GM10248 (cell line): ENCODE measurements at regions not wholly inside any gene's neighbourhood (a gene's known extent, or its start where the extent isn't known, plus 50 kb on each side); places are given as distances from the start of the nearest gene placed in this dataset.

Experiments used
- CTCF ChIA-PET: fragments of 300-600 bp; sonication (Branson Sonifier 250); formaldehyde crosslinking; extraction: SDS; loops from one replicate; lab custom pipeline; 2021; ENCODE audit warnings: antibody characterized with exemption; lab: Yijun Ruan, JAX
- POLR2A ChIA-PET: fragments of 350-650 bp; sonication (Branson Sonifier 250); formaldehyde crosslinking; extraction: SDS; loops from one replicate; lab custom pipeline; 2020; ENCODE audit warnings: antibody characterized with exemption; lab: Yijun Ruan, JAX
- DNase-seq: peaks from one replicate; pipeline ENCODE4 v3.0.0; 2012; ENCODE audit errors: extremely low spot score
- TF ChIP-seq, protein P1 (sequence below): IDR thresholded peaks from 2 replicates; pipeline ENCODE4 v1.5.1; 2012; ENCODE audit warnings: mild to moderate bottlenecking, low read depth; ENCODE audit errors: extremely low read depth, missing control alignments, control extremely low read depth

GRCh38 chr22:47278655-47279054, 516.2 kb downstream of the TBC1D22A start:
- CTCF ChIA-PET, result no interaction called here
- TF ChIP-seq, protein P1, sequence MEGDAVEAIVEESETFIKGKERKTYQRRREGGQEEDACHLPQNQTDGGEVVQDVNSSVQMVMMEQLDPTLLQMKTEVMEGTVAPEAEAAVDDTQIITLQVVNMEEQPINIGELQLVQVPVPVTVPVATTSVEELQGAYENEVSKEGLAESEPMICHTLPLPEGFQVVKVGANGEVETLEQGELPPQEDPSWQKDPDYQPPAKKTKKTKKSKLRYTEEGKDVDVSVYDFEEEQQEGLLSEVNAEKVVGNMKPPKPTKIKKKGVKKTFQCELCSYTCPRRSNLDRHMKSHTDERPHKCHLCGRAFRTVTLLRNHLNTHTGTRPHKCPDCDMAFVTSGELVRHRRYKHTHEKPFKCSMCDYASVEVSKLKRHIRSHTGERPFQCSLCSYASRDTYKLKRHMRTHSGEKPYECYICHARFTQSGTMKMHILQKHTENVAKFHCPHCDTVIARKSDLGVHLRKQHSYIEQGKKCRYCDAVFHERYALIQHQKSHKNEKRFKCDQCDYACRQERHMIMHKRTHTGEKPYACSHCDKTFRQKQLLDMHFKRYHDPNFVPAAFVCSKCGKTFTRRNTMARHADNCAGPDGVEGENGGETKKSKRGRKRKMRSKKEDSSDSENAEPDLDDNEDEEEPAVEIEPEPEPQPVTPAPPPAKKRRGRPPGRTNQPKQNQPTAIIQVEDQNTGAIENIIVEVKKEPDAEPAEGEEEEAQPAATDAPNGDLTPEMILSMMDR, result no peak
- POLR2A ChIA-PET, result no interaction called here
- no peak for DNase-seq

- TF ChIP-seq, protein P1, result no peak
- no peak for DNase-seq
- ChIA-PET CTCF (no interaction called here), POLR2A (no interaction called here)
Observed at GRCh38 chr22:47277531-47277930, 515.1 kb downstream of the TBC1D22A start.

- TF ChIP-seq, protein P1, result no peak
- no peak for DNase-seq
- CTCF ChIA-PET, result no interaction called here
- POLR2A ChIA-PET, result no interaction called here
Observed at GRCh38 chr22:47276991-47277390, 514.5 kb downstream of the TBC1D22A start.

DNA sequence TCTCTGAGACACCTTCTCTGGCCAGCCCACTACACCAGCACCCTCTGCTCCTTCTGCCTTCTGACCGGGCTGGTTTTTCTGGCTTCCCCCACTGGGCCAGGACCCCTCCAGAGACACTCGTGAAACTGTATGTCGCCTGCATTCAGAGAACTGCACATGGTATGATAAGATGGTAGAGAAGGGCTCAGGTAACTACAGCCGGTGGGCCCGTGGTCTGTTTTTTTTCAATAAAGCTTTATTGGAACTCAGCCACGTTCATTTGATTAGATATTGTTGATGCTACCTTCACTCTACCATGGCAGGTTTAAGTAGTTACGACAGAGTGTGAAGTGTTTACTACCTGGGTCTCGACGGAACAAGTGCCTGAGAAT, 514.0 kb downstream of the TBC1D22A start:
- POLR2A ChIA-PET, result no interaction called here
- TF ChIP-seq, protein P1, result no peak
- CTCF ChIA-PET, result no interaction called here
- no peak for DNase-seq

- ChIA-PET POLR2A (no interaction called here), CTCF (interaction anchor here (0.6 kb wide), 1 partner anchor 11 kb away, joined by 4 read pairs; no protein-coding TSS in a partner anchor)
- DNase-seq, result no peak
- TF ChIP-seq, protein P1, result no peak
Observed at GRCh38 chr22:47275605-47276449, 513.4 kb downstream of the TBC1D22A start.

DNA sequence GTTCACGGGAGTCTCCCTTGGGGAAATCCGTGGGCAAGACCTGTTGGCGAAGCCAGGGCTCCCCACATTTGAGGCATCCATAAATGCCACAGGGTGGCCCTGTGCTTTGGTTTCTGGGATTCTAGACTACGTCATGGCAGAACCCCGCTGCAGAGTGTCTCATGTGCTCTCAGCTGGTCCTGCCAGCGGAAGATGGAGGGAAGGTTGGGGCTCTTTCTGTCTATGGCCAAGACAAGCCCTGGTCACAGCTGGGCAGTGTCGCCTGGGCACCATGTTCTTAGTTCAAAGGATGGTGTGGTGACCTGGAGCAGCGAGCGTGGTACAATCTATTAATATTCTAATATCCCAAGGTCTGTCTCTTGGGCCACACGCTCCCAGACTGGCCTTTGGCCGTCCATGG, 511.7 kb downstream of the TBC1D22A start:
- TF ChIP-seq, protein P1, result no peak
- DNase-seq, result no peak
- ChIA-PET POLR2A (no interaction called here), CTCF (no interaction called here)
